ENCODE measurements at regions not wholly inside any gene's neighbourhood (a gene's known extent, or its start where the extent isn't known, plus 50 kb on each side); places are given as distances from the start of the nearest gene placed in this dataset.
A peak's percentile ranks its signal among the peaks of the same experiment; 100 is the strongest.

- DNase-seq (ENCODE audit: low spot score) = no peak
Observed at GRCh38 chr1:91151702-91152101, 129.9 kb upstream of the ZNF644 start.

GRCh38 chr1:91148641-91149069 lies 126.8 kb upstream of the ZNF644 start:
- DNase-seq (ENCODE audit: low spot score) = peak; percentile 29

- no peak for DNase-seq (ENCODE audit: low spot score)
Observed at GRCh38 chr1:91141858-91142257, 120.0 kb upstream of the ZNF644 start.

GRCh38 chr1:91138959-91139358 lies 117.1 kb upstream of the ZNF644 start:
- no peak for DNase-seq (ENCODE audit: low spot score)

GRCh38 chr1:91137173-91137852 lies 115.5 kb upstream of the ZNF644 start:
- no peak for DNase-seq (ENCODE audit: low spot score)

- no peak for DNase-seq (ENCODE audit: low spot score)
Observed at GRCh38 chr1:91135799-91136198, 114.0 kb upstream of the ZNF644 start.

- no peak for DNase-seq (ENCODE audit: low spot score)
Observed at GRCh38 chr1:91133248-91133647, 111.4 kb upstream of the ZNF644 start.

- no peak for DNase-seq (ENCODE audit: low spot score)
Observed at GRCh38 chr1:91130256-91130985, 108.6 kb upstream of the ZNF644 start.

GRCh38 chr1:91129458-91129857 lies 107.6 kb upstream of the ZNF644 start:
- DNase-seq (ENCODE audit: low spot score) = no peak

- no peak for DNase-seq (ENCODE audit: low spot score)
Observed at GRCh38 chr1:91129017-91129416, 107.2 kb upstream of the ZNF644 start.

GRCh38 chr1:91124989-91125417 lies 103.2 kb upstream of the ZNF644 start:
- no peak for DNase-seq (ENCODE audit: low spot score)

- DNase-seq (ENCODE audit: low spot score) = no peak
Observed at GRCh38 chr1:91124290-91124985, 102.6 kb upstream of the ZNF644 start.

- no peak for DNase-seq (ENCODE audit: low spot score)
Observed at GRCh38 chr1:91123773-91124172, 101.9 kb upstream of the ZNF644 start.

- no peak for DNase-seq (ENCODE audit: low spot score)
Observed at GRCh38 chr1:91123319-91123718, 101.5 kb upstream of the ZNF644 start.

- no peak for DNase-seq (ENCODE audit: low spot score)
Observed at GRCh38 chr1:91122106-91122717, 100.4 kb upstream of the ZNF644 start.

GRCh38 chr1:91121366-91121765 lies 99.5 kb upstream of the ZNF644 start:
- no peak for DNase-seq (ENCODE audit: low spot score)

- DNase-seq (ENCODE audit: low spot score) = no peak
Observed at GRCh38 chr1:91120936-91121335, 99.1 kb upstream of the ZNF644 start.

GRCh38 chr1:91120421-91120820 lies 98.6 kb upstream of the ZNF644 start:
- DNase-seq (ENCODE audit: low spot score) = no peak

GRCh38 chr1:91104712-91105111 lies 82.9 kb upstream of the ZNF644 start:
- DNase-seq (ENCODE audit: low spot score) = no peak

GRCh38 chr1:91101328-91101727 lies 79.5 kb upstream of the ZNF644 start:
- DNase-seq (ENCODE audit: low spot score) = no peak

GRCh38 chr1:91099746-91100621 lies 78.1 kb upstream of the ZNF644 start:
- DNase-seq (ENCODE audit: low spot score) = no peak

Data from globus pallidus (tissue), 1 donor.